ENCODE measurements at regions not wholly inside any gene's neighbourhood (a gene's known extent, or its start where the extent isn't known, plus 50 kb on each side); places are given as distances from the start of the nearest gene placed in this dataset.

DNA sequence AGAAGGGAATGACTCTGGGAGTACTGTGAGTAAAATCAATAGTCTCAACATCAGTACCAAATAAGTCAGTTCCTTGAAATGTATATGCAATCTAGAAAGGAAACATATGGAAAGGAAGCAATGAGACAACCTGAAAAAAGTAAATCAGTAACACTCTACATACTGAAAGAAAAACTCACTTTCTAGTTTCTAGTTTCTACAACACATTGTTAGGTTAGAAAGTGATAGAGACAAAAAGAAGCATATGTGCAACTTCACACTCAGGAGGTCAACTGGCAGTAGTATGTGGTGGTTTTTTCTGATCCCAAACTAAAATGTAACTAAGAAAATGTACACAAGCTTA is 156.5 kb upstream of the SOX6 start:
- TF ChIP-seq CTCF (conservative IDR thresholded peaks at IDR 0.05; ENCODE audit: low read length) (no peak), EZH2phosphoT487 (IDR thresholded peaks at IDR 0.05; ENCODE audit: borderline replicate concordance) (no peak)

Measured in Loucy (cell line).